ENCODE measurements at regions not wholly inside any gene's neighbourhood (a gene's known extent, or its start where the extent isn't known, plus 50 kb on each side); places are given as distances from the start of the nearest gene placed in this dataset.

- H3K36me3 ChIP-seq (ENCODE audit: control insufficient read depth in 3 of 3, insufficient read depth in 3 of 3, low read length in 3 of 3): no peaks in the 10 kb centered on the region
- H3K4me1 ChIP-seq (ENCODE audit: control insufficient read depth in 3 of 3, insufficient read depth in 3 of 3, low read length in 3 of 3): no peaks in the 10 kb centered on the region
- H3K27ac ChIP-seq (ENCODE audit: low read depth, low read length): no peak overlapping the region
- H3K9me3 ChIP-seq (ENCODE audit: control insufficient read depth in 3 of 3, low read length in 3 of 3): no peaks in the 10 kb centered on the region
- H3K4me3 ChIP-seq (ENCODE audit: low read length in 3 of 3): no peak overlapping the region
- H3K9ac ChIP-seq (ENCODE audit: low read depth in 1 of 3, low read length in 3 of 3): no peak overlapping the region
- H3K27me3 ChIP-seq (ENCODE audit: control insufficient read depth in 3 of 3, insufficient read depth in 3 of 3, low read length in 3 of 3): peaks cover 3 to 32% (median 15%) of the 10 kb centered on the region in 3 donors
Observed at GRCh38 chr11:116692318-116693101, 80.3 kb downstream of the BUD13 start.

GRCh38 chr11:116691771-116692177, 81.0 kb downstream of the BUD13 start:
- Histone ChIP-seq H3K36me3 (ENCODE audit: control insufficient read depth in 3 of 3, insufficient read depth in 3 of 3, low read length in 3 of 3) (no peaks in the 10 kb centered on the region), H3K4me1 (ENCODE audit: control insufficient read depth in 3 of 3, insufficient read depth in 3 of 3, low read length in 3 of 3) (no peaks in the 10 kb centered on the region), H3K9me3 (ENCODE audit: control insufficient read depth in 3 of 3, low read length in 3 of 3) (no peaks in the 10 kb centered on the region), H3K9ac (ENCODE audit: low read depth in 1 of 3, low read length in 3 of 3) (peak overlapping the region in 1 of 3 donors; percentile 25), H3K27me3 (ENCODE audit: control insufficient read depth in 3 of 3, insufficient read depth in 3 of 3, low read length in 3 of 3) (peaks cover 3 to 39% (median 23%) of the 10 kb centered on the region in 3 donors), H3K4me3 (ENCODE audit: low read length in 3 of 3) (no peak overlapping the region), H3K27ac (ENCODE audit: low read depth, low read length) (no peak overlapping the region)

- no peaks in the 10 kb centered on the region for H3K4me1 ChIP-seq (ENCODE audit: control insufficient read depth in 3 of 3, insufficient read depth in 3 of 3, low read length in 3 of 3)
- no peak overlapping the region for H3K27ac ChIP-seq (ENCODE audit: low read depth, low read length)
- H3K4me3 ChIP-seq (ENCODE audit: low read length in 3 of 3): no peak overlapping the region
- H3K36me3 ChIP-seq (ENCODE audit: control insufficient read depth in 3 of 3, insufficient read depth in 3 of 3, low read length in 3 of 3): no peaks in the 10 kb centered on the region
- H3K9me3 ChIP-seq (ENCODE audit: control insufficient read depth in 3 of 3, low read length in 3 of 3): no peaks in the 10 kb centered on the region
- H3K27me3 ChIP-seq (ENCODE audit: control insufficient read depth in 3 of 3, insufficient read depth in 3 of 3, low read length in 3 of 3): peaks cover 0 to 39% (median 23%) of the 10 kb centered on the region in 3 donors
- H3K9ac ChIP-seq (ENCODE audit: low read depth in 1 of 3, low read length in 3 of 3): no peak overlapping the region
Observed at GRCh38 chr11:116690611-116691010, 82.2 kb downstream of the BUD13 start.

- Histone ChIP-seq H3K36me3 (ENCODE audit: control insufficient read depth in 3 of 3, insufficient read depth in 3 of 3, low read length in 3 of 3) (no peaks in the 10 kb centered on the region), H3K4me1 (ENCODE audit: control insufficient read depth in 3 of 3, insufficient read depth in 3 of 3, low read length in 3 of 3) (no peaks in the 10 kb centered on the region), H3K27ac (ENCODE audit: low read depth, low read length) (no peak overlapping the region), H3K9ac (ENCODE audit: low read depth in 1 of 3, low read length in 3 of 3) (no peak overlapping the region), H3K9me3 (ENCODE audit: control insufficient read depth in 3 of 3, low read length in 3 of 3) (no peaks in the 10 kb centered on the region), H3K4me3 (ENCODE audit: low read length in 3 of 3) (no peak overlapping the region), H3K27me3 (ENCODE audit: control insufficient read depth in 3 of 3, insufficient read depth in 3 of 3, low read length in 3 of 3) (peaks cover 0 to 34% (median 16%) of the 10 kb centered on the region in 3 donors)
Observed at GRCh38 chr11:116689413-116690127, 83.2 kb downstream of the BUD13 start.

GRCh38 chr11:116688202-116688540, 84.6 kb downstream of the BUD13 start:
- Histone ChIP-seq H3K4me3 (ENCODE audit: low read length in 3 of 3) (no peak overlapping the region), H3K36me3 (ENCODE audit: control insufficient read depth in 3 of 3, insufficient read depth in 3 of 3, low read length in 3 of 3) (no peaks in the 10 kb centered on the region), H3K4me1 (ENCODE audit: control insufficient read depth in 3 of 3, insufficient read depth in 3 of 3, low read length in 3 of 3) (no peaks in the 10 kb centered on the region), H3K9ac (ENCODE audit: low read depth in 1 of 3, low read length in 3 of 3) (no peak overlapping the region), H3K9me3 (ENCODE audit: control insufficient read depth in 3 of 3, low read length in 3 of 3) (no peaks in the 10 kb centered on the region), H3K27ac (ENCODE audit: low read depth, low read length) (no peak overlapping the region), H3K27me3 (ENCODE audit: control insufficient read depth in 3 of 3, insufficient read depth in 3 of 3, low read length in 3 of 3) (peaks cover 0 to 32% (median 16%) of the 10 kb centered on the region in 3 donors)

GRCh38 chr11:116687458-116688201, 85.2 kb downstream of the BUD13 start:
- no peaks in the 10 kb centered on the region for H3K4me1 ChIP-seq (ENCODE audit: control insufficient read depth in 3 of 3, insufficient read depth in 3 of 3, low read length in 3 of 3)
- no peak overlapping the region for H3K27ac ChIP-seq (ENCODE audit: low read depth, low read length)
- H3K36me3 ChIP-seq (ENCODE audit: control insufficient read depth in 3 of 3, insufficient read depth in 3 of 3, low read length in 3 of 3): no peaks in the 10 kb centered on the region
- H3K4me3 ChIP-seq (ENCODE audit: low read length in 3 of 3): no peak overlapping the region
- no peaks in the 10 kb centered on the region for H3K9me3 ChIP-seq (ENCODE audit: control insufficient read depth in 3 of 3, low read length in 3 of 3)
- peaks cover 0 to 32% (median 16%) of the 10 kb centered on the region in 3 donors for H3K27me3 ChIP-seq (ENCODE audit: control insufficient read depth in 3 of 3, insufficient read depth in 3 of 3, low read length in 3 of 3)
- no peak overlapping the region for H3K9ac ChIP-seq (ENCODE audit: low read depth in 1 of 3, low read length in 3 of 3)

- Histone ChIP-seq H3K4me3 (ENCODE audit: low read length in 3 of 3) (no peak overlapping the region), H3K36me3 (ENCODE audit: control insufficient read depth in 3 of 3, insufficient read depth in 3 of 3, low read length in 3 of 3) (no peaks in the 10 kb centered on the region), H3K27ac (ENCODE audit: low read depth, low read length) (no peak overlapping the region), H3K4me1 (ENCODE audit: control insufficient read depth in 3 of 3, insufficient read depth in 3 of 3, low read length in 3 of 3) (no peaks in the 10 kb centered on the region), H3K9ac (ENCODE audit: low read depth in 1 of 3, low read length in 3 of 3) (no peak overlapping the region), H3K9me3 (ENCODE audit: control insufficient read depth in 3 of 3, low read length in 3 of 3) (no peaks in the 10 kb centered on the region), H3K27me3 (ENCODE audit: control insufficient read depth in 3 of 3, insufficient read depth in 3 of 3, low read length in 3 of 3) (peaks cover 0 to 27% (median 11%) of the 10 kb centered on the region in 3 donors)
Observed at GRCh38 chr11:116686866-116687265, 85.9 kb downstream of the BUD13 start.

- Histone ChIP-seq H3K27me3 (ENCODE audit: control insufficient read depth in 3 of 3, insufficient read depth in 3 of 3, low read length in 3 of 3) (peaks cover 0 to 25% (median 11%) of the 10 kb centered on the region in 3 donors), H3K4me1 (ENCODE audit: control insufficient read depth in 3 of 3, insufficient read depth in 3 of 3, low read length in 3 of 3) (no peaks in the 10 kb centered on the region), H3K4me3 (ENCODE audit: low read length in 3 of 3) (no peak overlapping the region), H3K9ac (ENCODE audit: low read depth in 1 of 3, low read length in 3 of 3) (no peak overlapping the region), H3K36me3 (ENCODE audit: control insufficient read depth in 3 of 3, insufficient read depth in 3 of 3, low read length in 3 of 3) (no peaks in the 10 kb centered on the region), H3K27ac (ENCODE audit: low read depth, low read length) (no peak overlapping the region), H3K9me3 (ENCODE audit: control insufficient read depth in 3 of 3, low read length in 3 of 3) (no peaks in the 10 kb centered on the region)
Observed at GRCh38 chr11:116683982-116684381, 88.8 kb downstream of the BUD13 start.

- Histone ChIP-seq H3K36me3 (ENCODE audit: control insufficient read depth in 3 of 3, insufficient read depth in 3 of 3, low read length in 3 of 3) (no peaks in the 10 kb centered on the region), H3K4me3 (ENCODE audit: low read length in 3 of 3) (no peak overlapping the region), H3K9ac (ENCODE audit: low read depth in 1 of 3, low read length in 3 of 3) (no peak overlapping the region), H3K9me3 (ENCODE audit: control insufficient read depth in 3 of 3, low read length in 3 of 3) (no peaks in the 10 kb centered on the region), H3K27ac (ENCODE audit: low read depth, low read length) (no peak overlapping the region), H3K4me1 (ENCODE audit: control insufficient read depth in 3 of 3, insufficient read depth in 3 of 3, low read length in 3 of 3) (no peaks in the 10 kb centered on the region), H3K27me3 (ENCODE audit: control insufficient read depth in 3 of 3, insufficient read depth in 3 of 3, low read length in 3 of 3) (peaks cover 0 to 2% (median 0%) of the 10 kb centered on the region in 3 donors)
Observed at GRCh38 chr11:116680349-116681125, 92.2 kb downstream of the BUD13 start.

Measured in skeletal muscle tissue (tissue), 3 donors.